ENCODE measurements at regions not wholly inside any gene's neighbourhood (a gene's known extent, or its start where the extent isn't known, plus 50 kb on each side); places are given as distances from the start of the nearest gene placed in this dataset.

DNA sequence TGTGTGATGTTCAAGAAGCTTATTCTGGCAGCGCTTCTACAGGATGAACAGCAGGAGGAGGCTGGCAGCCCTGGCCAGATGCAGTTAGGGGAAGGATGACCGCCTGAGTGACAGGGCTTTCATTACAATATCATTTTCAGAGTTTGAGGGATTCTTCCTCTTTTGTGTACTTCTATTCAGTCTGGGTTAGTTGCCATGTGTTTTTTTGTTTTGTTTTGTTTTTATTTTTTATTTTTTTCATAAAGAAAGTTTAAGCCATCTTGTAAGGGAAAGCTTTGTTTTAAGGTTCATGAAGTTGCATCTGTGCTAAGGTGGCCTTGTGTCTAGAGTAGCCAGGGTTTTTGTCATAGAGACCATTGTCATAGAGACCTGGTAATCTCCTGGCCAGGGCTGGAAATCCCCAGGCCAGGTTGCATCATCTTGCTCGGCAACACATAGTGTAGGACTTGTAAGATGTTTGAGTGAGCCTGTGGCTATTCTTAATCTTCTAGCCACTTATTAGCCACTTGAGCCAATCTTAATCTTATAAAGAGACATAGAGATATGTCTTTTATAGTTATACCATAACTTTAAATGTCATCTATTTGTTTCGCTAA, 230.5 kb upstream of the TMEM229A start:
- Histone ChIP-seq H3K36me3 (no peaks in the 10 kb centered on the region), H3K27ac (no peak overlapping the region), H3K4me3 (no peak overlapping the region), H3K4me1 (no peaks in the 10 kb centered on the region), H3K27me3 (no peaks in the 10 kb centered on the region), H3K9me3 (no peaks in the 10 kb centered on the region)
- intact Hi-C loops (cut with DNase I; ENCODE audit: low total_unique reads): no loop called here
- no peak for DNase-seq
- TF ChIP-seq, protein P1, sequence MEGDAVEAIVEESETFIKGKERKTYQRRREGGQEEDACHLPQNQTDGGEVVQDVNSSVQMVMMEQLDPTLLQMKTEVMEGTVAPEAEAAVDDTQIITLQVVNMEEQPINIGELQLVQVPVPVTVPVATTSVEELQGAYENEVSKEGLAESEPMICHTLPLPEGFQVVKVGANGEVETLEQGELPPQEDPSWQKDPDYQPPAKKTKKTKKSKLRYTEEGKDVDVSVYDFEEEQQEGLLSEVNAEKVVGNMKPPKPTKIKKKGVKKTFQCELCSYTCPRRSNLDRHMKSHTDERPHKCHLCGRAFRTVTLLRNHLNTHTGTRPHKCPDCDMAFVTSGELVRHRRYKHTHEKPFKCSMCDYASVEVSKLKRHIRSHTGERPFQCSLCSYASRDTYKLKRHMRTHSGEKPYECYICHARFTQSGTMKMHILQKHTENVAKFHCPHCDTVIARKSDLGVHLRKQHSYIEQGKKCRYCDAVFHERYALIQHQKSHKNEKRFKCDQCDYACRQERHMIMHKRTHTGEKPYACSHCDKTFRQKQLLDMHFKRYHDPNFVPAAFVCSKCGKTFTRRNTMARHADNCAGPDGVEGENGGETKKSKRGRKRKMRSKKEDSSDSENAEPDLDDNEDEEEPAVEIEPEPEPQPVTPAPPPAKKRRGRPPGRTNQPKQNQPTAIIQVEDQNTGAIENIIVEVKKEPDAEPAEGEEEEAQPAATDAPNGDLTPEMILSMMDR (IDR thresholded peaks at IDR 0.05): no peak

DNA sequence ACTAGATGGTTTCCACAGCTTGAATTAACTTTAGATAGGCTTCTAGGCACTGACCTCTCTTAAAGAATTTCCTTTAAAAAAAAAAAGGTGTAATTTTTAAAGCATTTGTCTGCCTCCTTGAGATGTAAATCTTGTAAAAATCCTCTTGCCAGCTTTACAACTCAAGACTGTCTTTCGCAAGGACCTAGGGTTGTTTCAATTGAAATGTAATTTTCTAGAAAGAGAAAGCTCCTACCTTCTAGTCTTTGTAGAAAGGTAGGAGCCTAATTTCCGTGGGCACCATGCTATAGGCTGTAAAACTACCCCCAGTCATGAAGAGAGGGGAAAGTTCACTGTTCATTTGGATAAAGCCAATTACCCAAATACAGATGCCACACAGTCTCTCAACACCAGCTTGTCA, 228.8 kb upstream of the TMEM229A start:
- TF ChIP-seq, protein P1 (IDR thresholded peaks at IDR 0.05): no peak

DNA sequence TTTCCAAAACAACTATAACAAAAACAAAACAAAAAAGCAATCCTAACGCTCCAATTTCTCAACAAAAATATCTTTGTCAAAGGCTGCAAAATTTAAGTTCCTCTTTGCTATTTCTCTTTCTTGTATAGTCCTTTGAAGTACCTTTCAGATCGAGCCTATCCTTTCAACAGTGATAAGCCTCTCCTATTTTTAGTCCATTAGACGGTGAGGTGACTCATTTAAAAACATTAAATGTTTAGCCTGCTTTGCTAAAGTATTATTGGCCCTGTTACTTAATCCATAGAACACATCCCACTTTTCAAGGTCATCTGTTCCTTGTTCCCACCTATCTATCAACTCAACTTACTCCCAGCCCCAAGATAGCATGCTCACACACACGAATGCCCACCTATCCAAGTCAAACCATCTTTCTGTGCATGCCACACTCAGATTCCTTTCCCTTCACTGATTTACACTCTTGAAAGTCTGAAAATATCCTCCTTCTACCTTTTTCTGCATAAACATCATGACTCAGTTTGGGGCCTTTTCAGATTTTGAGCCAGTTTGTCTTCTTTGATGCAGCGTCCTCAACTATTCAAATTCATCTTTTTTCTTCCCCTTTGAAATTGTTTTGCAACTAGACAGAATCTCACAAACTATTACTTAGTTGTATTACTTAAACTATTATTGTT, 224.9 kb upstream of the TMEM229A start:
- intact Hi-C loops (cut with DNase I; ENCODE audit: low total_unique reads): no loop called here
- no peak overlapping the region for H3K4me3 ChIP-seq

More for the DNA sequence above, 228.8 kb upstream of the TMEM229A start:
- Histone ChIP-seq H3K27ac (no peak overlapping the region), H3K9me3 (no peaks in the 10 kb centered on the region), H3K27me3 (no peaks in the 10 kb centered on the region), H3K36me3 (no peaks in the 10 kb centered on the region), H3K4me1 (no peaks in the 10 kb centered on the region), H3K4me3 (no peak overlapping the region)
- no peak for DNase-seq
- intact Hi-C loops (cut with DNase I; ENCODE audit: low total_unique reads): no loop called here

DNA sequence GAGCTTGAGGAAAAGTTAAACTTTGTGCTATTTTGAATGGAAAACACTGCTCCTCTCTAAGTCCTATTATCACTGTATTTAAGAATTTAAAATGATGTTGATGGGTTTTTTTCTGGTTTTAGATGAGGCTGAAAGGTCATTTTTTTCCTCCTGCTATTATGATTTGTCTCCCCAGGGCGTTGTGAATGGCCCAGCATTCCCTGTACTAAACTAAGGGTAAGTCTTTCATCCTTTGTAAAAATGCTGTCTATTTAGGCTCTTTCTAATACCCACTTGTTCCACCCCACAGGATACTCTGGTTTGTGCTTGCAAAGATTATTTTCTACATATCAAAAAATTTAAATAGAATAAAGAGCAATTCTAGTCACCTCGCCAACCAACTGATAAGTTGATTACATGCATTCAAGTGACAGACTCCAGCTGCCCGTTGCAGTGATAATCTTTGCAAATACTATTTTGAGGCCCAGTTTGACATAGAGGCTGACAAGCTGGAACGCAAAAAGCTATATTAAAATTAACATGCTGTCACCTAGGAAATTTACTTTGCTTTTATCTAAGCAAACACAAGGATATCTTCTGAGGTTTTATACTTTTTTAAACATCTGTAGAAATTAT, 222.3 kb upstream of the TMEM229A start:
- TF ChIP-seq, protein P1 (IDR thresholded peaks at IDR 0.05): no peak
- Histone ChIP-seq H3K27me3 (no peaks in the 10 kb centered on the region), H3K36me3 (no peaks in the 10 kb centered on the region), H3K9me3 (no peaks in the 10 kb centered on the region), H3K4me3 (no peak overlapping the region), H3K27ac (no peak overlapping the region), H3K4me1 (no peaks in the 10 kb centered on the region)
- intact Hi-C loops (cut with DNase I; ENCODE audit: low total_unique reads): no loop called here
- no peak for DNase-seq

More for the DNA sequence above, 224.9 kb upstream of the TMEM229A start:
- no peaks in the 10 kb centered on the region for H3K36me3 ChIP-seq
- H3K27me3 ChIP-seq: no peaks in the 10 kb centered on the region
- TF ChIP-seq, protein P1 (IDR thresholded peaks at IDR 0.05): no peak
- H3K4me1 ChIP-seq: no peaks in the 10 kb centered on the region
- H3K9me3 ChIP-seq: no peaks in the 10 kb centered on the region
- H3K27ac ChIP-seq: no peak overlapping the region
- DNase-seq: no peak

DNA sequence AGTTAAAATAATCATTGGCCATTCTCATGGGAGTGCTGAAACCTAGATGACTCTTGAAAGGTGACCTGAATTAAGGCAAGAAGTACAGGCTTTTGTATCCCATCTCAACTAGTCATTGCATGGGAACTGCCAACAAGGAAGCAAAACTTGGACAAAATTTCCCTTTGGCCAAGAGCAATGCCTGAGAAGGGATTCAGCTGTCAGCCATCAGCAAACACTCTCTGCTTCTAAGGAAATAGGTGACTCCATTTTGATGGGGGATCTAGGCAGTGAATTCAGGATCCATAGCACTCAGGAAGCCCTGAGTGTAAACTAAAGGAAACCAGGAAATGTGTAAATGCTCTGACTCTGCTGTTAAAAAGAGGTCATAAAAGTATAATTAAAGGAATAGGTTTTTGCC, 221.5 kb upstream of the TMEM229A start:
- no peaks in the 10 kb centered on the region for H3K9me3 ChIP-seq
- no peaks in the 10 kb centered on the region for H3K27me3 ChIP-seq
- H3K4me1 ChIP-seq: no peaks in the 10 kb centered on the region
- no peak overlapping the region for H3K4me3 ChIP-seq
- H3K27ac ChIP-seq: no peak overlapping the region
- DNase-seq: no peak
- intact Hi-C loops (cut with DNase I; ENCODE audit: low total_unique reads): no loop called here
- TF ChIP-seq, protein P1 (IDR thresholded peaks at IDR 0.05): no peak
- no peaks in the 10 kb centered on the region for H3K36me3 ChIP-seq
